ENCODE measurements at regions not wholly inside any gene's neighbourhood (a gene's known extent, or its start where the extent isn't known, plus 50 kb on each side); places are given as distances from the start of the nearest gene placed in this dataset.

- TF ChIP-seq CTCF (IDR thresholded peaks at IDR 0.05; ENCODE audit: low read length) (no peak), EZH2 (IDR thresholded peaks at IDR 0.05; ENCODE audit: borderline replicate concordance, low read length) (no peak)
Measured at GRCh38 chr12:97301576-97301975, 161.0 kb upstream of the RMST start.
